Skin of body (tissue), 1 donor: ENCODE measurements at regions not wholly inside any gene's neighbourhood (a gene's known extent, or its start where the extent isn't known, plus 50 kb on each side); places are given as distances from the start of the nearest gene placed in this dataset.

Source experiments
- DNase-seq: peaks from one replicate; lab custom pipeline; 2025; lab: John Stamatoyannopoulos, UW

GRCh38 chr15:95279277-95280019, 1048.1 kb downstream of the MCTP2 start:
- no peak for DNase-seq

GRCh38 chr15:95280711-95281110, 1049.3 kb downstream of the MCTP2 start:
- DNase-seq: no peak

- no peak for DNase-seq
Measured at GRCh38 chr15:95281470-95281869, 1049.0 kb upstream of the NR2F2 start.

- DNase-seq: no peak
Measured at GRCh38 chr15:95284492-95284891, 1046.0 kb upstream of the NR2F2 start.

GRCh38 chr15:95284933-95285421, 1045.5 kb upstream of the NR2F2 start:
- DNase-seq: peak; percentile 66

- DNase-seq: no peak
Measured at GRCh38 chr15:95286352-95286880, 1044.1 kb upstream of the NR2F2 start.

GRCh38 chr15:95287720-95288103, 1042.8 kb upstream of the NR2F2 start:
- no peak for DNase-seq

- no peak for DNase-seq
Measured at GRCh38 chr15:95288626-95289025, 1041.9 kb upstream of the NR2F2 start.

- no peak for DNase-seq
Measured at GRCh38 chr15:95290176-95290974, 1040.1 kb upstream of the NR2F2 start.

- peak; percentile 20 for DNase-seq
Measured at GRCh38 chr15:95291898-95292472, 1038.5 kb upstream of the NR2F2 start.

- DNase-seq: no peak
Measured at GRCh38 chr15:95292785-95293450, 1037.6 kb upstream of the NR2F2 start.

- no peak for DNase-seq
Measured at GRCh38 chr15:95293456-95294031, 1037.0 kb upstream of the NR2F2 start.

- no peak for DNase-seq
Measured at GRCh38 chr15:95295363-95295762, 1035.1 kb upstream of the NR2F2 start.

- DNase-seq: peak; percentile 91
Measured at GRCh38 chr15:95295896-95296625, 1034.4 kb upstream of the NR2F2 start.

GRCh38 chr15:95296643-95297042, 1033.9 kb upstream of the NR2F2 start:
- DNase-seq: peak; percentile 46

GRCh38 chr15:95298729-95299128, 1031.8 kb upstream of the NR2F2 start:
- no peak for DNase-seq

GRCh38 chr15:95300958-95301357, 1029.5 kb upstream of the NR2F2 start:
- no peak for DNase-seq

- no peak for DNase-seq
Measured at GRCh38 chr15:95302206-95302605, 1028.3 kb upstream of the NR2F2 start.

GRCh38 chr15:95302809-95303208, 1027.7 kb upstream of the NR2F2 start:
- DNase-seq: no peak

- no peak for DNase-seq
Measured at GRCh38 chr15:95303713-95304112, 1026.8 kb upstream of the NR2F2 start.
